ENCODE measurements at regions not wholly inside any gene's neighbourhood (a gene's known extent, or its start where the extent isn't known, plus 50 kb on each side); places are given as distances from the start of the nearest gene placed in this dataset.

DNA sequence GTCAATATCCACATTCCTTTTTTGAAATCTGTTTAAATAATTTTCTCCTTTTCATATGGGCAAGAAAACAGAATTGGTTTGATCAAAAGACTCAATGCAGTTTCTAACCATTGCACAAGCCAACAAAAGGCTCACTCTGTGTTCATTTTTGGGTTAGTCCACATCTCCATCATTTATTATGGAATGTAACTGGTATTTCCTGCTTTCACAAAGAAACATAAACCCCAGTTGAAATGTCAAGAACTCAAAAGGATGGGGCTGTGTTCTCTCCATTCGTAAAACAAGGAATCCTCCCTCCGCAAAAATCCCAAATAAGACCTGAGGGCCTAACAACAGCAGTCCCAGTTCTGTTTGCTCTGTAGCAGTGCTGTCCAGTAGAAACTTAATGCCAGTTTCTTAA, 420.9 kb downstream of the GJA1 start:
- no peak for TF ChIP-seq EZH2phosphoT487 (IDR thresholded peaks at IDR 0.05; ENCODE audit: insufficient read depth, low read depth)
- no peak for TF ChIP-seq EZH2 (IDR thresholded peaks at IDR 0.05; ENCODE audit: insufficient read depth, poor library complexity, severe bottlenecking)
